Kidney (tissue), 13 donors: ENCODE measurements at regions not wholly inside any gene's neighbourhood (a gene's known extent, or its start where the extent isn't known, plus 50 kb on each side); places are given as distances from the start of the nearest gene placed in this dataset.
A peak's percentile ranks its signal among the peaks of the same experiment; 100 is the strongest.

Experiments used
- DNase-seq, 5 donors: peaks; one replicate each; pipeline ENCODE4 v3.0.0-alpha.2; 2013 to 2020
- FAIRE-seq: peaks from 2 replicates; lab custom pipeline; 2012; peaks lifted over from hg19 to GRCh38; lab: Jason Lieb, UNC
- H3K27ac ChIP-seq, 2 donors: one replicate each; pipeline ENCODE4 v1.7.0; 2013; ENCODE audit warnings: low read depth in 2 of 2, low read length in 2 of 2, inconsistent platforms in 1 of 2
- H3K27me3 ChIP-seq: one replicate; pipeline ENCODE4 v1.7.1; 2013; ENCODE audit warnings: low read length, inconsistent platforms; ENCODE audit not compliant: control insufficient read depth, insufficient read depth
- H3K36me3 ChIP-seq, 3 donors: one replicate each; pipeline versions ENCODE4 v1.7.0 to v1.7.1; 2013; ENCODE audit warnings: low read length in 3 of 3, control low read depth in 1 of 3, inconsistent platforms in 1 of 3; ENCODE audit not compliant: insufficient read depth in 3 of 3, control insufficient read depth in 2 of 3
- H3K4me1 ChIP-seq, 3 donors: one replicate each; pipeline versions ENCODE4 v1.7.0 to v1.7.1; 2013; ENCODE audit warnings: low read length in 3 of 3, inconsistent platforms in 1 of 3, low read depth in 1 of 3; ENCODE audit not compliant: control insufficient read depth in 2 of 3, insufficient read depth in 2 of 3
- H3K4me3 ChIP-seq, 3 donors: one replicate each; pipeline versions ENCODE4 v1.7.0 to v1.8.1; 2013; ENCODE audit warnings: low read length in 3 of 3, control low read depth in 1 of 3, inconsistent platforms in 1 of 3
- H3K9ac ChIP-seq, 3 donors: one replicate each; pipeline versions ENCODE4 v1.7.0 to v1.7.1; 2013; ENCODE audit warnings: low read length in 3 of 3, control low read depth in 1 of 3, inconsistent platforms in 1 of 3
- H3K9me3 ChIP-seq, 3 donors: one replicate each; pipeline versions ENCODE4 v1.7.0 to v1.7.1; 2013; ENCODE audit warnings: low read length in 3 of 3, control low read depth in 1 of 3, inconsistent platforms in 1 of 3; ENCODE audit not compliant: control insufficient read depth in 2 of 3, insufficient read depth in 1 of 3
- CTCF ChIP-seq: IDR thresholded peaks from 3 replicates; pipeline ENCODE4 v1.5.1; 2012; ENCODE audit warnings: mild to moderate bottlenecking, moderate library complexity, borderline replicate concordance; ENCODE audit not compliant: insufficient read depth; ENCODE audit errors: extremely low read depth
- intact Hi-C: fragments of 100-400 bp; cut with DNase I; formaldehyde crosslinking; loops from one replicate; pipeline ENCODE4 v1.11.1; 2022
- donor health status: control.
- donor health status: control.
- donor health status: control.
- donor health status: control.
- donor health status: control.
- donor health status: DM: yes; HTN: yes; CAD: no.
- donor health status: Normal renal cell carcinoma (clear cell type).

GRCh38 chr2:128654408-128654807 is 335.7 kb upstream of the HS6ST1 start:
- FAIRE-seq = no peak
- no peak overlapping the region for H3K9ac ChIP-seq
- no peak overlapping the region for H3K27ac ChIP-seq
- H3K4me3 ChIP-seq = no peak overlapping the region
- H3K27me3 ChIP-seq = no peaks in the 10 kb centered on the region
- H3K9me3 ChIP-seq = no peaks in the 10 kb centered on the region
- intact Hi-C loops = no loop called here
- DNase-seq = no peak
- TF ChIP-seq CTCF = no peak
- H3K4me1 ChIP-seq = no peaks in the 10 kb centered on the region
- no peaks in the 10 kb centered on the region for H3K36me3 ChIP-seq

GRCh38 chr2:128660836-128661235 is 342.2 kb upstream of the HS6ST1 start:
- no peak for FAIRE-seq
- DNase-seq = peak in 2 of 5 donors; percentile 5 to 41
- no peak overlapping the region for H3K9ac ChIP-seq
- H3K9me3 ChIP-seq = no peaks in the 10 kb centered on the region
- H3K4me1 ChIP-seq = no peaks in the 10 kb centered on the region
- H3K36me3 ChIP-seq = no peaks in the 10 kb centered on the region
- no peak overlapping the region for H3K4me3 ChIP-seq
- no peak for TF ChIP-seq CTCF
- no peak overlapping the region for H3K27ac ChIP-seq
- no peaks in the 10 kb centered on the region for H3K27me3 ChIP-seq
- intact Hi-C loops = no loop called here

- Histone ChIP-seq H3K4me1 (no peaks in the 10 kb centered on the region), H3K9me3 (no peaks in the 10 kb centered on the region), H3K27me3 (no peaks in the 10 kb centered on the region), H3K9ac (no peak overlapping the region), H3K4me3 (no peak overlapping the region), H3K27ac (no peak overlapping the region), H3K36me3 (no peaks in the 10 kb centered on the region)
- peak in 2 of 5 donors; percentile 18 to 45 for DNase-seq
- no peak for TF ChIP-seq CTCF
- no peak for FAIRE-seq
- intact Hi-C loops = no loop called here
Measured at GRCh38 chr2:128661311-128661710, 342.6 kb upstream of the HS6ST1 start.

GRCh38 chr2:128662051-128662471 is 343.4 kb upstream of the HS6ST1 start:
- H3K4me3 ChIP-seq = no peak overlapping the region
- DNase-seq (peak in 3 of 5 donors; percentile 10 to 28 (median 22)), FAIRE-seq (no peak)
- intact Hi-C loops = no loop called here
- H3K9me3 ChIP-seq = no peaks in the 10 kb centered on the region
- no peaks in the 10 kb centered on the region for H3K4me1 ChIP-seq
- no peak for TF ChIP-seq CTCF
- no peak overlapping the region for H3K27ac ChIP-seq
- no peaks in the 10 kb centered on the region for H3K27me3 ChIP-seq
- H3K9ac ChIP-seq = no peak overlapping the region
- no peaks in the 10 kb centered on the region for H3K36me3 ChIP-seq
